GM23248 (cell line): ENCODE measurements at regions not wholly inside any gene's neighbourhood (a gene's known extent, or its start where the extent isn't known, plus 50 kb on each side); places are given as distances from the start of the nearest gene placed in this dataset.
"Not testable (repeated sequence)": the region's sequence is repeated elsewhere in the genome, so short reads cannot be mapped to it uniquely, and the experiment has no call there.

Experiments
- DNase-seq: peaks from one replicate; pipeline ENCODE4 v3.0.0-alpha.2; 2015
- H2AFZ ChIP-seq: fragments of 200-600 bp; sonication (generic); 2 replicates; pipeline ENCODE4 v1.6.1; 2016; ENCODE audit warnings: antibody characterized with exemption
- H3F3A ChIP-seq: fragments of 200-600 bp; sonication (generic); 2 replicates; pipeline ENCODE4 v1.6.1; 2016; ENCODE audit warnings: mild to moderate bottlenecking, antibody characterized with exemption, mixed run types; ENCODE audit not compliant: insufficient read depth
- H3K27ac ChIP-seq: fragments of 200-600 bp; sonication (generic); 2 replicates; pipeline ENCODE4 v1.5.1; 2016; ENCODE audit warnings: mild to moderate bottlenecking
- H3K27me3 ChIP-seq: fragments of 200-600 bp; sonication (generic); replicated peaks from 2 replicates; pipeline ENCODE4 v1.6.1; 2016; ENCODE audit warnings: mild to moderate bottlenecking; ENCODE audit not compliant: insufficient read depth
- H3K36me3 ChIP-seq: fragments of 200-600 bp; sonication (generic); 2 replicates; pipeline ENCODE4 v1.6.1; 2016; ENCODE audit warnings: low read depth, mild to moderate bottlenecking
- H3K4me1 ChIP-seq: fragments of 200-600 bp; sonication (generic); 2 replicates; pipeline ENCODE4 v1.6.1; 2016; ENCODE audit warnings: mild to moderate bottlenecking; ENCODE audit not compliant: insufficient read depth
- H3K4me2 ChIP-seq: fragments of 200-600 bp; sonication (generic); one replicate; pipeline ENCODE4 v1.6.1; 2016; ENCODE audit warnings: mild to moderate bottlenecking; ENCODE audit not compliant: unreplicated experiment
- H3K4me3 ChIP-seq: fragments of 200-600 bp; sonication (generic); 2 replicates; pipeline ENCODE4 v1.5.1; 2016; ENCODE audit warnings: mild to moderate bottlenecking
- H3K79me2 ChIP-seq: fragments of 200-600 bp; sonication (generic); 2 replicates; pipeline ENCODE4 v1.6.1; 2016; ENCODE audit warnings: mild to moderate bottlenecking; ENCODE audit not compliant: insufficient read depth
- H3K9ac ChIP-seq: fragments of 200-600 bp; sonication (generic); 2 replicates; pipeline ENCODE4 v1.6.1; 2016; ENCODE audit warnings: mild to moderate bottlenecking
- H3K9me2 ChIP-seq: fragments of 200-600 bp; sonication (generic); 2 replicates; pipeline ENCODE4 v1.6.1; 2016; ENCODE audit warnings: mixed run types, mild to moderate bottlenecking, moderate library complexity; ENCODE audit not compliant: insufficient read depth
- H3K9me3 ChIP-seq: fragments of 200-600 bp; sonication (generic); one replicate; pipeline ENCODE4 v1.6.1; 2017; ENCODE audit warnings: low read depth
- H4K20me1 ChIP-seq: fragments of 200-600 bp; sonication (generic); 2 replicates; pipeline ENCODE4 v1.6.0; 2016; ENCODE audit not compliant: insufficient read depth
- EZH2 ChIP-seq: fragments of 200-600 bp; sonication (generic); IDR thresholded peaks from 2 replicates; pipeline ENCODE4 v1.6.1; 2018; ENCODE audit warnings: antibody characterized with exemption, mild to moderate bottlenecking; ENCODE audit not compliant: insufficient read depth, poor library complexity, severe bottlenecking
- EZH2phosphoT487 ChIP-seq: fragments of 200-600 bp; sonication (generic); IDR thresholded peaks from 2 replicates; pipeline ENCODE4 v1.6.1; 2018; ENCODE audit warnings: antibody characterized with exemption, moderate library complexity, mild to moderate bottlenecking, low read depth; ENCODE audit not compliant: insufficient read depth
- WGBS, 2 experiments: methylation state at CpG; one replicate each; pipeline ENCODE4 v1.1.6; 2015 to 2017; ENCODE audit warnings: low lambda C conversion rate in 2 of 2, low coverage in 1 of 2; ENCODE audit errors: missing lambda C conversion rate in 2 of 2; 5-methylcytosine and 5-hydroxymethylcytosine counted together
- in situ Hi-C: fragments of 300-500 bp; cut with MboI; formaldehyde crosslinking; loops from 2 replicates; pipeline ENCODE4 v1.15.0; 2020

DNA sequence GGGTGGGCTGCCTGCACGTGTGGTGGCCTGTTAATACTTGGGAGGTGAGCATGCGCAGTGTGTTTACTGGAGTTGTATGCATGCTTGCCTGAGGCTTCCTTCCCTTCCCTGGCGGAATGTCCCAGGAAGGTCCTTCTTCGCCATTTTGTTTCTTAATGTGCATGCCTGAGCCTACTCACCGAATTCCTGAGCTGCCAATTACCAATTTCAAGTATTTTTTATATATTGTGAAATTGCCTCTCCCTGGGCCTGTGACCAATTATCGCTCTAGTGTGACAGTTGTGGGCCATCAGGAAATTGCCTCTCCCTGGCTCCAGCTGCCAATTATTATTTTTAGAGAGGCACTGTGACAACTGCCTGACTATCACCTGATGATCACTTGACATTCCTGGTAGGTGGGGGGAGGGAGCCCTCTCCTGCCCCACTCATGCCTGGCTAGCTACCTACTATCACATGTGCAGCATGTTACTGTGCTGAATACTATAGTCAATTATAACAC is 70.0 kb downstream of the FAM50B start:
- in situ Hi-C loops: no loop called here
- Histone ChIP-seq H3K27ac (peak overlapping the region; percentile 55), H3K9me3 (no peaks in the 10 kb centered on the region), H3K4me1 (peaks cover 15% of the 10 kb centered on the region), H3K9ac (no peak overlapping the region), H3K27me3 (no peaks in the 10 kb centered on the region), H3K4me2 (peak overlapping the region; percentile 22), H3K79me2 (no peaks in the 10 kb centered on the region), H3K9me2 (no peaks in the 10 kb centered on the region), H3K4me3 (no peak overlapping the region), H4K20me1 (no peaks in the 10 kb centered on the region), H3K36me3 (no peaks in the 10 kb centered on the region), H2AFZ (no peak overlapping the region), H3F3A (peaks cover 7% of the 10 kb centered on the region)
- no peak for TF ChIP-seq EZH2
- peak; percentile 84 for DNase-seq
- WGBS, 2 experiments: 28 to 34% methylated on average over 6 of the region's 6 CpGs

GRCh38 chr6:3919849-3920248 is 70.7 kb downstream of the FAM50B start:
- H3K79me2 ChIP-seq: no peaks in the 10 kb centered on the region
- WGBS, 2 experiments: 93 to 95% methylated on average over 8 of the region's 8 CpGs
- in situ Hi-C loops: no loop called here

DNA sequence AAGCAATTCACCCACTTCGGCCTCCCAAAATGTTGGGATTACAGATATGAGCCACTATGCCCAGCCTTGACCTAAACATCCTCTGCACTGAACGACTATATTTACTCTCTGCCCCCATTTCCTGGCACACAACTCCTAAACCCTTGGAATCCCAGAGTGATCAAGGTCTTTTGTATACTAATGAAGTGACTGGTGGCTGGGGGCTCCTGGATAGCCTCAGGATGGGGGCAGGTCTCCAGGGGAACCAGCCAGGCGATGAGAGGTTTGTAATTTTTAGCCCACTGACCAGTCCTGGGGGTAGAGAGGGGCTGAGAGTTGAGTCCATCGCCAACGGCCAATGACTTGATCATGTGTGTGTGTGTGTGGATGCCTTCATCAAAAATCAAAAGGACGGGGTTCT is 71.1 kb downstream of the FAM50B start:
- in situ Hi-C loops: no loop called here
- no peaks in the 10 kb centered on the region for H3K9me2 ChIP-seq
- no peaks in the 10 kb centered on the region for H3K9me3 ChIP-seq
- no peak overlapping the region for H3K27ac ChIP-seq
- TF ChIP-seq EZH2phosphoT487 (no peak), EZH2 (no peak)
- H3K27me3 ChIP-seq: no peaks in the 10 kb centered on the region
- 81 to 91% methylated on average over 6 of the region's 6 CpGs for WGBS, 2 experiments
- no peak overlapping the region for H3K4me3 ChIP-seq
- no peak for DNase-seq
- H3K36me3 ChIP-seq: no peaks in the 10 kb centered on the region
- no peaks in the 10 kb centered on the region for H3K79me2 ChIP-seq
- H3K4me2 ChIP-seq: no peak overlapping the region
- H3K4me1 ChIP-seq: peaks cover 14% of the 10 kb centered on the region
- H2AFZ ChIP-seq: no peak overlapping the region
- H3F3A ChIP-seq: peaks cover 6% of the 10 kb centered on the region; the same call in 1 of the 2 replicates
- H4K20me1 ChIP-seq: no peaks in the 10 kb centered on the region
- no peak overlapping the region for H3K9ac ChIP-seq

More at GRCh38 chr6:3919849-3920248, 70.7 kb downstream of the FAM50B start:
- Histone ChIP-seq H4K20me1 (no peaks in the 10 kb centered on the region), H3K9ac (no peak overlapping the region), H3F3A (peaks cover 6% of the 10 kb centered on the region; the same call in 1 of the 2 replicates), H3K27ac (peak overlapping the region; percentile 55), H3K9me2 (no peaks in the 10 kb centered on the region), H3K4me1 (peaks cover 14% of the 10 kb centered on the region), H3K36me3 (no peaks in the 10 kb centered on the region), H3K4me2 (peak overlapping the region; percentile 22), H2AFZ (no peak overlapping the region), H3K4me3 (no peak overlapping the region), H3K9me3 (no peaks in the 10 kb centered on the region), H3K27me3 (no peaks in the 10 kb centered on the region)
- TF ChIP-seq EZH2phosphoT487 (no peak), EZH2 (no peak)
- DNase-seq: no peak

DNA sequence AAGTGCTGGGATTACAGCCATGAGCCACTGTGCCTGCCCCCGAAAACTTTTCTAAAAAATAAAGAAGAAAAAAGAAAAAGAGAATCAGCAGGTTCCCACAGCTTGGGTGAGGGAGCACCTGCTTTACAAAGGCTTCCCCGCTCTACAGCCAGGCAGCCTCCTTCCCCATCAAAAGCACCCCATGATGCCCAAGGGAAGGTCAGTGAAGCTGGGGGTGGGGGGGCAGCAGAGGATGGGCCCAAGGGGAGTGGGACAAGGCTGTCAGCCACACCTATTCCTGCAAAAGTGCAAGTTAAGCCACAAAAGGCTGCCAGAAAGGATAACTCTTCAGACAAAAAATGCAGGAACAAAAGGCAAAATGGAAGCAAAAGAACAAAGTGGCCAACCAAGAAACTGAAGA is 72.5 kb downstream of the FAM50B start:
- DNase-seq: no peak
- Histone ChIP-seq H3K4me1 (peaks cover 22% of the 10 kb centered on the region), H3K4me3 (no peak overlapping the region), H3K27ac (no peak overlapping the region), H4K20me1 (no peaks in the 10 kb centered on the region), H3K36me3 (no peaks in the 10 kb centered on the region), H3K9ac (no peak overlapping the region), H3K79me2 (no peaks in the 10 kb centered on the region), H3K9me2 (no peaks in the 10 kb centered on the region), H2AFZ (no peak overlapping the region), H3K27me3 (no peaks in the 10 kb centered on the region), H3K4me2 (no peak overlapping the region), H3F3A (peaks cover 6% of the 10 kb centered on the region; the same call in 1 of the 2 replicates), H3K9me3 (no peaks in the 10 kb centered on the region)
- WGBS, 2 experiments: 88 to 96% methylated on average over 2 of the region's 2 CpGs
- TF ChIP-seq EZH2: no peak
- TF ChIP-seq EZH2phosphoT487: no peak
- in situ Hi-C loops: no loop called here

DNA sequence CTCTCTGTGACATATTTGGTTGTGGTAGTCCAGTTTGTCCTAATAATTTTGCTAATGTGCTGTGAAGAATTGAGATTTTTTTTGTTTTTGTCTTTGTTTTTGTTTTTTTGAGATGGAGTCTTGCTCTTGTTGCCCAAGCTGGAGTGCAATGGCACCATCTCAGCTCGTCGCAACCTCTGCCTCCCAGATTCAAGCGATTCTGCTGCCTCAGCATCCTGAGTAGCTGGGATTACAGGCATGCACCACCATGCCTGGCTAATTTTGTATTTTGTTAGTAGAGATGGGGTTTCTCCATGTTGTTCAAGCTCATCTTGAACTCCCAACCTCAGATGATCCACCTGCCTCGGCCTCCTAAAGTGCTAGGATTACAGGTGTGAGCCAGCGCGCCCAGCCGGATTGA is 73.4 kb downstream of the FAM50B start:
- H3K9me2 ChIP-seq, DNase-seq, H3K4me3 ChIP-seq, H3F3A ChIP-seq, H4K20me1 ChIP-seq, H3K9me3 ChIP-seq, H3K36me3 ChIP-seq, H2AFZ ChIP-seq, H3K27me3 ChIP-seq, H3K9ac ChIP-seq, H3K27ac ChIP-seq, H3K4me2 ChIP-seq, in situ Hi-C loops, H3K79me2 ChIP-seq: not testable (repeated sequence)
- WGBS, 2 experiments: 89 to 96% methylated on average over 7 of the region's 7 CpGs
- H3K4me1 ChIP-seq: peaks cover 29% of the 10 kb centered on the region

DNA sequence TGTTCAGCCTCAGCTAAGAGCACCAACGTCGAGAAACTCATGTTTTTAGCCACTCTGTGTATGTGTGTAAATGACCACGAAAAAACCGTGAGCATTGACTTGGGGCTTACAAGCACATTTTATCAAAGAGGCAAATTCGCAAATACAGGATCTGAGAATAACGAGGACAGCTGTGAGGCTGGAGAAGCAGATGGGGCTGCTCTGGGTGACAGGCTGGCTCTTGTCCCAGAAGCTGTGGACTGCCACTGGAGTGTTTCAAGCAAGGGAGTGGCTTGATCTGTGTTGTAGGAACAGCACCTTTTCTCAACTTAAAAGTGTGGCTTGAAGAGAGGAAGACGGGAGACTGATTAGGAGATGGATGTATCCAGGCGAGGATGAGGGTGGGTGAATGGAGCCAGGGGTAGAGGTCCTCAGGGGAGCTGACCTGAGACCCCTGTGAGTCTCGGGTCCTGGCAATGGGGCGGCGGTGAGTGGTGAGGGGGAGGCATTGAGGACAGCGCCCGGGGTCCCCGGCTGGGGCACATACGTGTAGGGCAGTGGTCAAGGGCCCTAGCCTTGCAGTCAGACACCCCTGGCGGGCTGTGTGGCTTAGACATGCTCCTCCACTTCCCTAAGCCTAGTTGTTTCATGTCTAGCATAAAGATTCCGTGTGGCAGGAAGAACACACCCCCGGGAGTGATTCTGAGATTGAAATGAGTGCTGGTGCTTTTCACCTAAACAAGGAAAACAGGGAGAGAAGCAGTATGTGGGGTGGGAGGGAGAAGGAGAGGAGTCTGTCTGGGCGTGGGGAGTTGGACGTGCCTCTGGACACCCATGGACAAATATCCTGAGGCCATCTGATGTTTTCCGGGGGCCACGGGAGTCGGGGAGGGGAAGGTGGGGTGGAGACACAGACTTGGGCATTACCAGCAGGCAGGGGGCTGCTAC is 76.3 kb downstream of the FAM50B start:
- H3K79me2 ChIP-seq, H3K27me3 ChIP-seq, H3K36me3 ChIP-seq, H3K9ac ChIP-seq, H4K20me1 ChIP-seq, DNase-seq, H3K9me2 ChIP-seq, H3K9me3 ChIP-seq, H3K4me3 ChIP-seq, in situ Hi-C loops: not testable (repeated sequence)
- Histone ChIP-seq H3K4me2 (peak overlapping the region; percentile 67), H3K27ac (peak overlapping the region; percentile 44; the same call in 1 of the 2 replicates), H3K4me1 (peaks cover 42% of the 10 kb centered on the region), H3F3A (peaks cover 20% of the 10 kb centered on the region), H2AFZ (peak overlapping the region; percentile 87)
- 64 to 80% methylated on average over 17 to 23 of the region's 23 CpGs for WGBS, 2 experiments
